ENCODE measurements at regions not wholly inside any gene's neighbourhood (a gene's known extent, or its start where the extent isn't known, plus 50 kb on each side); places are given as distances from the start of the nearest gene placed in this dataset.

GRCh38 chr5:152016421-152016820 lies 91.8 kb upstream of the GLRA1 start:
- no peak for DNase-seq

GRCh38 chr5:152007653-152008335 lies 83.1 kb upstream of the GLRA1 start:
- DNase-seq: no peak

GRCh38 chr5:152004095-152004494 lies 79.4 kb upstream of the GLRA1 start:
- DNase-seq: no peak
